WTC11 (cell line): ENCODE measurements at regions not wholly inside any gene's neighbourhood (a gene's known extent, or its start where the extent isn't known, plus 50 kb on each side); places are given as distances from the start of the nearest gene placed in this dataset.

Experiments used
- ATAC-seq: fragments of 200-7000 bp; cut with Tn5 transposase; 2 replicates; pipeline ENCODE4 v1.10.0; 2021; ENCODE audit warnings: mild to moderate bottlenecking, moderate library complexity
- CTCF ChIA-PET: fragments of 300-600 bp; sonication (Branson Sonifier 250); formaldehyde crosslinking; loops from one replicate; lab custom pipeline; 2021; ENCODE audit warnings: antibody characterized with exemption; lab: Charles Lee
- POLR2A ChIA-PET: fragments of 350-600 bp; sonication (Branson Sonifier 250); formaldehyde crosslinking; loops from one replicate; lab custom pipeline; 2021; ENCODE audit warnings: antibody characterized with exemption; lab: Charles Lee
- DNase-seq: peaks from one replicate; pipeline ENCODE4 v3.0.0; 2021; ENCODE audit warnings: low spot score
- H3K27ac Mint-ChIP-seq: 2 replicates; pipeline ENCODE4 v1.8.0; 2021; ENCODE audit warnings: mixed read lengths
- H3K27me3 Mint-ChIP-seq: 2 replicates; pipeline ENCODE4 v1.8.0; 2021; ENCODE audit warnings: low read depth, mild to moderate bottlenecking, moderate library complexity, mixed read lengths
- H3K36me3 Mint-ChIP-seq: 2 replicates; pipeline ENCODE4 v1.8.0; 2021; ENCODE audit warnings: mixed read lengths
- H3K4me1 Mint-ChIP-seq: 2 replicates; pipeline ENCODE4 v1.8.0; 2022; ENCODE audit warnings: mixed read lengths
- H3K4me3 Mint-ChIP-seq: 2 replicates; pipeline ENCODE4 v1.8.0; 2021; ENCODE audit warnings: mild to moderate bottlenecking, moderate library complexity, mixed read lengths
- H3K9me3 Mint-ChIP-seq: 2 replicates; pipeline ENCODE4 v1.8.0; 2021; ENCODE audit warnings: mixed read lengths
- AR ChIP-seq: fragments of 250-450 bp; sonication (Bioruptor Pico); IDR thresholded peaks from 2 replicates; pipeline ENCODE4 v1.9.0; 2021; ENCODE audit warnings: mild to moderate bottlenecking
- ARID4B ChIP-seq: sonication (generic); formaldehyde crosslinking; IDR thresholded peaks from 2 replicates; pipeline ENCODE4 v1.8.0; 2023; ENCODE audit warnings: missing genetic modification reagents, mild to moderate bottlenecking, borderline replicate concordance
- ATF2 ChIP-seq: sonication (generic); formaldehyde crosslinking; IDR thresholded peaks from 2 replicates; pipeline ENCODE4 v1.8.1; 2022; ENCODE audit warnings: low read depth, missing genetic modification reagents, borderline replicate concordance
- CREM ChIP-seq: sonication (generic); formaldehyde crosslinking; IDR thresholded peaks from 2 replicates; pipeline ENCODE4 v1.8.1; 2022; ENCODE audit warnings: mild to moderate bottlenecking, missing genetic modification reagents, moderate library complexity
- E2F1 ChIP-seq: sonication (generic); formaldehyde crosslinking; IDR thresholded peaks from 2 replicates; pipeline ENCODE4 v1.8.0; 2022; ENCODE audit warnings: mild to moderate bottlenecking, missing genetic modification reagents
- E2F5 ChIP-seq: sonication (generic); formaldehyde crosslinking; IDR thresholded peaks from 2 replicates; pipeline ENCODE4 v1.8.1; 2022; ENCODE audit warnings: mild to moderate bottlenecking, moderate library complexity, missing genetic modification reagents
- GRHL2 ChIP-seq: fragments of 250-450 bp; sonication (Bioruptor Pico); IDR thresholded peaks from 2 replicates; pipeline ENCODE4 v1.8.0; 2022; ENCODE audit warnings: mild to moderate bottlenecking, moderate library complexity; ENCODE audit not compliant: insufficient replicate concordance, severe bottlenecking
- GTF2I ChIP-seq: fragments of 250-450 bp; sonication (Bioruptor Pico); conservative IDR thresholded peaks from 2 replicates; pipeline ENCODE4 v1.4.0; 2021; ENCODE audit warnings: mild to moderate bottlenecking
- HMGXB4 ChIP-seq: sonication (generic); formaldehyde crosslinking; IDR thresholded peaks from 2 replicates; pipeline ENCODE4 v1.8.1; 2023; ENCODE audit warnings: mild to moderate bottlenecking, moderate library complexity, missing genetic modification reagents
- JUN ChIP-seq: sonication (generic); formaldehyde crosslinking; IDR thresholded peaks from 2 replicates; pipeline ENCODE4 v1.8.0; 2023; ENCODE audit warnings: mild to moderate bottlenecking, missing genetic modification reagents
- MAX ChIP-seq: sonication (generic); formaldehyde crosslinking; IDR thresholded peaks from 2 replicates; pipeline ENCODE4 v1.8.0; 2022; ENCODE audit warnings: mild to moderate bottlenecking, missing genetic modification reagents
- OVOL2 ChIP-seq: fragments of 250-450 bp; sonication (Bioruptor Pico); IDR thresholded peaks from 2 replicates; pipeline ENCODE4 v1.9.0; 2021; ENCODE audit warnings: mild to moderate bottlenecking, borderline replicate concordance
- SMAD4 ChIP-seq: sonication (generic); formaldehyde crosslinking; IDR thresholded peaks from 2 replicates; pipeline ENCODE4 v1.8.0; 2022; ENCODE audit warnings: mild to moderate bottlenecking, missing genetic modification reagents
- SOX15 ChIP-seq: fragments of 250-450 bp; sonication (Bioruptor Pico); IDR thresholded peaks from 2 replicates; pipeline ENCODE4 v1.9.0; 2021; ENCODE audit warnings: mild to moderate bottlenecking
- ZNF121 ChIP-seq: sonication (generic); formaldehyde crosslinking; IDR thresholded peaks from 2 replicates; pipeline ENCODE4 v1.8.0; 2023; ENCODE audit warnings: missing genetic modification reagents
- ZNF138 ChIP-seq: sonication (generic); formaldehyde crosslinking; conservative IDR thresholded peaks from 2 replicates; pipeline ENCODE4 v1.8.1; 2022; ENCODE audit warnings: mild to moderate bottlenecking, moderate library complexity, missing genetic modification reagents
- ZNF416 ChIP-seq: fragments of 250-450 bp; sonication (Bioruptor Pico); IDR thresholded peaks from 2 replicates; pipeline ENCODE4 v1.9.0; 2021; ENCODE audit warnings: mild to moderate bottlenecking, inconsistent platforms
- ZNF423 ChIP-seq: fragments of 250-450 bp; sonication (Bioruptor Pico); IDR thresholded peaks from 2 replicates; pipeline ENCODE4 v2.1.2; 2022; ENCODE audit warnings: mild to moderate bottlenecking, moderate library complexity
- TF ChIP-seq, protein P1 (sequence below): sonication (generic); formaldehyde crosslinking; IDR thresholded peaks from 2 replicates; pipeline ENCODE4 v1.8.0; 2022; ENCODE audit warnings: mild to moderate bottlenecking, missing genetic modification reagents

GRCh38 chr3:132837615-132838014 is 115.4 kb upstream of the NPHP3 start:
- ATAC-seq (no peak), DNase-seq (no peak)
- peaks cover 14% of the 10 kb centered on the region for H3K4me1 Mint-ChIP-seq
- CTCF ChIA-PET, result interaction anchor here (0.8 to 1.6 kb wide), 4 partner anchors 9 to 204 kb away, joined by 3 to 5 read pairs (median 4); no protein-coding TSS in a partner anchor
- TF ChIP-seq HMGXB4 (CRISPR knock-in tag), result no peak
- TF ChIP-seq, protein P1, sequence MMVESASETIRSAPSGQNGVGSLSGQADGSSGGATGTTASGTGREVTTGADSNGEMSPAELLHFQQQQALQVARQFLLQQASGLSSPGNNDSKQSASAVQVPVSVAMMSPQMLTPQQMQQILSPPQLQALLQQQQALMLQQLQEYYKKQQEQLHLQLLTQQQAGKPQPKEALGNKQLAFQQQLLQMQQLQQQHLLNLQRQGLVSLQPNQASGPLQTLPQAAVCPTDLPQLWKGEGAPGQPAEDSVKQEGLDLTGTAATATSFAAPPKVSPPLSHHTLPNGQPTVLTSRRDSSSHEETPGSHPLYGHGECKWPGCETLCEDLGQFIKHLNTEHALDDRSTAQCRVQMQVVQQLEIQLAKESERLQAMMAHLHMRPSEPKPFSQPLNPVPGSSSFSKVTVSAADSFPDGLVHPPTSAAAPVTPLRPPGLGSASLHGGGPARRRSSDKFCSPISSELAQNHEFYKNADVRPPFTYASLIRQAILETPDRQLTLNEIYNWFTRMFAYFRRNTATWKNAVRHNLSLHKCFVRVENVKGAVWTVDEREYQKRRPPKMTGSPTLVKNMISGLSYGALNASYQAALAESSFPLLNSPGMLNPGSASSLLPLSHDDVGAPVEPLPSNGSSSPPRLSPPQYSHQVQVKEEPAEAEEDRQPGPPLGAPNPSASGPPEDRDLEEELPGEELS (CRISPR knock-in tag), result no peak
- TF ChIP-seq E2F1 (CRISPR knock-in tag), result no peak
- no peak for TF ChIP-seq SMAD4
- no peak for TF ChIP-seq ZNF138 (CRISPR knock-in tag)
- no peak for TF ChIP-seq CREM (CRISPR knock-in tag)
- no peak for TF ChIP-seq OVOL2 (CRISPR knock-in tag)
- no peak for TF ChIP-seq E2F5 (CRISPR knock-in tag)
- no peak for TF ChIP-seq GRHL2
- TF ChIP-seq JUN (CRISPR knock-in tag), result no peak
- TF ChIP-seq ZNF416 (CRISPR knock-in tag), result no peak
- TF ChIP-seq ATF2 (CRISPR knock-in tag), result no peak
- no peak for TF ChIP-seq ZNF423
- no peak for TF ChIP-seq MAX (CRISPR knock-in tag)
- no peak for TF ChIP-seq GTF2I
- no peaks in the 10 kb centered on the region; the same call in 1 of the 2 replicates for H3K27me3 Mint-ChIP-seq
- no peak overlapping the region for H3K4me3 Mint-ChIP-seq
- no peaks in the 10 kb centered on the region for H3K36me3 Mint-ChIP-seq
- no peak overlapping the region for H3K27ac Mint-ChIP-seq
- POLR2A ChIA-PET, result no interaction called here
- peaks cover 4% of the 10 kb centered on the region; the same call in 1 of the 2 replicates for H3K9me3 Mint-ChIP-seq

GRCh38 chr3:132834356-132834755 is 112.1 kb upstream of the NPHP3 start:
- peaks cover 4% of the 10 kb centered on the region; the same call in 1 of the 2 replicates for H3K9me3 Mint-ChIP-seq
- H3K4me1 Mint-ChIP-seq, result peaks cover 14% of the 10 kb centered on the region
- TF ChIP-seq ZNF121 (CRISPR knock-in tag), result no peak
- no peak for TF ChIP-seq SOX15 (CRISPR knock-in tag)
- TF ChIP-seq E2F1 (CRISPR knock-in tag), result no peak
- TF ChIP-seq ZNF423, result no peak
- no peak for TF ChIP-seq ZNF416 (CRISPR knock-in tag)
- no peak for TF ChIP-seq AR
- no peak for TF ChIP-seq ARID4B (CRISPR knock-in tag)

More at GRCh38 chr3:132834356-132834755, 112.1 kb upstream of the NPHP3 start:
- CTCF ChIA-PET, result interaction anchor here (1.5 kb wide), 1 partner anchor 590 kb away, joined by 5 read pairs; no protein-coding TSS in a partner anchor
- ATAC-seq, result no peak
- DNase-seq, result no peak
- Mint-ChIP-seq H3K4me3 (no peak overlapping the region), H3K27me3 (no peaks in the 10 kb centered on the region; the same call in 1 of the 2 replicates), H3K27ac (no peak overlapping the region), H3K36me3 (no peaks in the 10 kb centered on the region)
- POLR2A ChIA-PET, result interaction anchor here (0.5 kb wide), 1 partner anchor 1915 kb away, joined by 3 read pairs; no protein-coding TSS in a partner anchor
